Activated CD4-positive, alpha-beta T cell treated with anti-CD3 and anti-CD28 coated beads, Interleukin-2, amount 10 ng/mL, durations not matched to agents 24 days and 14 days (primary cell): ENCODE measurements at regions not wholly inside any gene's neighbourhood (a gene's known extent, or its start where the extent isn't known, plus 50 kb on each side); places are given as distances from the start of the nearest gene placed in this dataset.

Experiments
- DNase-seq: peaks from one replicate; pipeline ENCODE4 v3.0.0; 2022
- H3K27ac Mint-ChIP-seq: one replicate; pipeline ENCODE4 v1.8.0; 2022; ENCODE audit warnings: mild to moderate bottlenecking, mixed read lengths
- H3K27me3 Mint-ChIP-seq: one replicate; pipeline ENCODE4 v1.8.0; 2022; ENCODE audit warnings: mixed read lengths
- H3K36me3 Mint-ChIP-seq: one replicate; pipeline ENCODE4 v1.8.0; 2022; ENCODE audit warnings: low read depth, mild to moderate bottlenecking, mixed read lengths
- H3K4me1 Mint-ChIP-seq: one replicate; pipeline ENCODE4 v1.8.0; 2021; ENCODE audit warnings: mixed read lengths
- H3K4me3 Mint-ChIP-seq: one replicate; pipeline ENCODE4 v1.8.0; 2022; ENCODE audit warnings: mild to moderate bottlenecking, moderate library complexity, mixed read lengths
- H3K9me3 Mint-ChIP-seq: one replicate; pipeline ENCODE4 v1.8.0; 2021; ENCODE audit warnings: mixed read lengths
- intact Hi-C: fragments of 100-400 bp; cut with micrococcal nuclease; formaldehyde crosslinking; loops from one replicate; pipeline ENCODE4 v1.15.1; 2023

GRCh38 chr15:85329561-85330422, 50.6 kb upstream of the AKAP13 start:
- DNase-seq, result peak; percentile 88

More at GRCh38 chr15:85329561-85330422, 50.6 kb upstream of the AKAP13 start:
- no peaks in the 10 kb centered on the region for H3K27me3 Mint-ChIP-seq
- peak overlapping the region; percentile 94 for H3K27ac Mint-ChIP-seq
- peak overlapping the region; percentile 90 for H3K4me3 Mint-ChIP-seq
- peaks cover 6% of the 10 kb centered on the region for H3K36me3 Mint-ChIP-seq
- intact Hi-C loops, result loop anchor here (1.0 to 5.0 kb wide), 5 partner anchors 11 to 378 kb away; no protein-coding TSS in a partner anchor
- peaks cover 44% of the 10 kb centered on the region for H3K4me1 Mint-ChIP-seq
- H3K9me3 Mint-ChIP-seq, result peaks cover 3% of the 10 kb centered on the region
